Breast epithelium (tissue), 3 donors: ENCODE measurements at regions not wholly inside any gene's neighbourhood (a gene's known extent, or its start where the extent isn't known, plus 50 kb on each side); places are given as distances from the start of the nearest gene placed in this dataset.
"Not testable (repeated sequence)": the region's sequence is repeated elsewhere in the genome, so short reads cannot be mapped to it uniquely, and the experiment has no call there.

Source experiments
- POLR2A ChIP-seq: fragments of 450-650 bp; IDR thresholded peaks from one replicate; pipeline ENCODE4 v1.6.1; 2016; ENCODE audit warnings: antibody characterized with exemption, mild to moderate bottlenecking, moderate library complexity
- POLR2AphosphoS5 ChIP-seq, 3 donors: sonication (generic); formaldehyde crosslinking; IDR thresholded peaks; one replicate each; pipeline ENCODE4 v1.6.1; 2017; ENCODE audit warnings: antibody characterized with exemption in 3 of 3
- TF ChIP-seq, protein P1 (sequence below), 3 donors: fragments of 450-650 bp; IDR thresholded peaks; one replicate each; pipeline ENCODE4 v1.5.1; 2016 to 2017; ENCODE audit warnings: antibody characterized with exemption in 3 of 3, mild to moderate bottlenecking in 3 of 3, moderate library complexity in 3 of 3

DNA sequence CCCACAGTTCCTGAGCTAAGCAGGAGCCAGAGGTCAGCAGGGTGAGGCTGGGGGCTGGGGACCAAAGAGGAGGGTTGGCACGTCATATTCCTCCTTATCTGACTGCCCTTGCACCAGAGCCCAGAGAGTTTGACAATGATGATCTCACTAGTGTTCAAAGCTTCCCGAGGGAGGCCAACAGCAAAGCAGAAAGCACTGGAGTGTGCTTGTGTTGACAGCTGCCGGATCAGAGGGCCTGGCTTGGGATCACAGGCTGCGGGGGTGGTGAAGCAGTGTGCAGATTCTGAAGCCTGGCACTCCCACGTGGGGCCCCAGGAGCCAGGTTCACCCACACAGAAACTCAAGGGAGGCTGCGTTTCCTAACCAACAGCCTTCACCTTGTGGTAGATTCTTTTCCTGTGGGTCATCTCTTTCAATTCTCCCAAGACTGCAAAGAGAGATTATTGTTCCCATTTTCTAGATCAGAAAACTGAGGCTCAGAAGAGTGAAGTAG is 89.8 kb downstream of the TRIM43 start:
- TF ChIP-seq, protein P1, sequence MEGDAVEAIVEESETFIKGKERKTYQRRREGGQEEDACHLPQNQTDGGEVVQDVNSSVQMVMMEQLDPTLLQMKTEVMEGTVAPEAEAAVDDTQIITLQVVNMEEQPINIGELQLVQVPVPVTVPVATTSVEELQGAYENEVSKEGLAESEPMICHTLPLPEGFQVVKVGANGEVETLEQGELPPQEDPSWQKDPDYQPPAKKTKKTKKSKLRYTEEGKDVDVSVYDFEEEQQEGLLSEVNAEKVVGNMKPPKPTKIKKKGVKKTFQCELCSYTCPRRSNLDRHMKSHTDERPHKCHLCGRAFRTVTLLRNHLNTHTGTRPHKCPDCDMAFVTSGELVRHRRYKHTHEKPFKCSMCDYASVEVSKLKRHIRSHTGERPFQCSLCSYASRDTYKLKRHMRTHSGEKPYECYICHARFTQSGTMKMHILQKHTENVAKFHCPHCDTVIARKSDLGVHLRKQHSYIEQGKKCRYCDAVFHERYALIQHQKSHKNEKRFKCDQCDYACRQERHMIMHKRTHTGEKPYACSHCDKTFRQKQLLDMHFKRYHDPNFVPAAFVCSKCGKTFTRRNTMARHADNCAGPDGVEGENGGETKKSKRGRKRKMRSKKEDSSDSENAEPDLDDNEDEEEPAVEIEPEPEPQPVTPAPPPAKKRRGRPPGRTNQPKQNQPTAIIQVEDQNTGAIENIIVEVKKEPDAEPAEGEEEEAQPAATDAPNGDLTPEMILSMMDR (IDR thresholded peaks at IDR 0.05): not testable (repeated sequence)
- not testable (repeated sequence) for TF ChIP-seq POLR2AphosphoS5 (IDR thresholded peaks at IDR 0.05); POLR2A
